ENCODE measurements at regions not wholly inside any gene's neighbourhood (a gene's known extent, or its start where the extent isn't known, plus 50 kb on each side); places are given as distances from the start of the nearest gene placed in this dataset.
"Not testable (repeated sequence)": the region's sequence is repeated elsewhere in the genome, so short reads cannot be mapped to it uniquely, and the experiment has no call there.

- DNase-seq, result no peak
These were observed 144.9 kb downstream of the CHIC2 start for GRCh38 chr4:53919535-53919934.

- no peak for DNase-seq
These were observed 146.7 kb downstream of the CHIC2 start for GRCh38 chr4:53917729-53918128.

- DNase-seq, result no peak
These were observed 147.9 kb downstream of the CHIC2 start for GRCh38 chr4:53916431-53916889.

GRCh38 chr4:53914313-53915016 lies 149.9 kb downstream of the CHIC2 start:
- DNase-seq, result no peak

- DNase-seq, result no peak
These were observed 150.6 kb downstream of the CHIC2 start for GRCh38 chr4:53913771-53914170.

- DNase-seq, result no peak
These were observed 151.5 kb downstream of the CHIC2 start for GRCh38 chr4:53912766-53913497.

GRCh38 chr4:53908661-53909078 lies 155.7 kb downstream of the CHIC2 start:
- no peak for DNase-seq

- no peak for DNase-seq
These were observed 156.6 kb downstream of the CHIC2 start for GRCh38 chr4:53907772-53908171.

- no peak for DNase-seq
These were observed 157.7 kb downstream of the CHIC2 start for GRCh38 chr4:53906606-53907190.

- peak; percentile 75 for DNase-seq
These were observed 158.4 kb downstream of the CHIC2 start for GRCh38 chr4:53905941-53906377.

- no peak for DNase-seq
These were observed 159.0 kb downstream of the CHIC2 start for GRCh38 chr4:53905276-53905940.

GRCh38 chr4:53902786-53903185 lies 161.6 kb downstream of the CHIC2 start:
- no peak for DNase-seq

GRCh38 chr4:53900271-53900649 lies 164.1 kb downstream of the CHIC2 start:
- no peak for DNase-seq

- no peak for DNase-seq
These were observed 164.7 kb downstream of the CHIC2 start for GRCh38 chr4:53899586-53900270.

GRCh38 chr4:53895137-53895536 lies 169.3 kb downstream of the CHIC2 start:
- DNase-seq, result no peak

GRCh38 chr4:53890461-53890860 lies 173.9 kb downstream of the CHIC2 start:
- DNase-seq, result no peak

GRCh38 chr4:53889326-53890055 lies 174.9 kb downstream of the CHIC2 start:
- no peak for DNase-seq

GRCh38 chr4:53886090-53886489 lies 178.3 kb downstream of the CHIC2 start:
- no peak for DNase-seq

- no peak for DNase-seq
These were observed 178.7 kb downstream of the CHIC2 start for GRCh38 chr4:53885668-53886067.

GRCh38 chr4:53877096-53877495 lies 187.3 kb downstream of the CHIC2 start:
- DNase-seq, result not testable (repeated sequence)

- DNase-seq, result no peak
These were observed 198.3 kb downstream of the CHIC2 start for GRCh38 chr4:53866055-53866454.

GRCh38 chr4:53865054-53865453 lies 199.4 kb downstream of the CHIC2 start:
- no peak for DNase-seq

Measured in left hindlimb (tissue), 1 donor.